ENCODE measurements at regions not wholly inside any gene's neighbourhood (a gene's known extent, or its start where the extent isn't known, plus 50 kb on each side); places are given as distances from the start of the nearest gene placed in this dataset.
"Not testable (repeated sequence)": the region's sequence is repeated elsewhere in the genome, so short reads cannot be mapped to it uniquely, and the experiment has no call there.

GRCh38 chr16:18204786-18205185 is 131.8 kb downstream of the NPIPA8 start:
- H3K4me1 ChIP-seq; H3K9me3 ChIP-seq; H3K27ac ChIP-seq; DNase-seq; intact Hi-C loops (cut with DNase I; ENCODE audit: low total_unique reads); H3K4me3 ChIP-seq; in situ Hi-C loops (cut with MboI; ENCODE audit: low pct_ligation_motif_present in 1 of 4, low pct_unique_long_range_greater_than_20kb in 1 of 4, low sequenced_read_pairs in 3 of 4); H3K36me3 ChIP-seq; H3K27me3 ChIP-seq: not testable (repeated sequence)
- WGBS, 2 donors (ENCODE audit: low coverage in 1 of 2) = no CpG with 5 or more reads among the region's 1 CpG

DNA sequence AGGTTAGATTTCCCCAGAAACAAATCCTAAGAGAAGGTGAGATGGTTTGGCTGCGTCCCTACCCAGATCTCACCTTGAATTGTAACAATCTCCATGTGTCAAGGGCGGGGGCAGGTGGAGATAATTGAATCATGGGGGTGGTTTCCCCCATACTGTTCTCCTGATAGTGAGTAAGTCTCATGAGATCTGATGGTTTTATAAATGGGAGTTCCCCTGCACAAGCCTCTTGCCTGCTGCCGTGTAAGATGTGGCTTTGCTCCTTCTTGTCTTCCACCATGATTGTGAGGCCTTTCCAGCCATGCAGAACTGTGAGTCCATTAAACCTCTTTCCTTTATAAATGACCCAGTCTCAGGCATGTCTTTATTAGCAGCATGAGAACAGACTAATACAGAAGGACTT is 132.2 kb downstream of the NPIPA8 start:
- H3K9me3 ChIP-seq; intact Hi-C loops (cut with DNase I; ENCODE audit: low total_unique reads); H3K27me3 ChIP-seq; in situ Hi-C loops (cut with MboI; ENCODE audit: low pct_ligation_motif_present in 1 of 4, low pct_unique_long_range_greater_than_20kb in 1 of 4, low sequenced_read_pairs in 3 of 4); H3K4me3 ChIP-seq; H3K36me3 ChIP-seq; H3K4me1 ChIP-seq; H3K27ac ChIP-seq; DNase-seq: not testable (repeated sequence)
- WGBS, 2 donors (ENCODE audit: low coverage in 1 of 2) = 84% methylated on average over 3 of the region's 3 CpGs; no CpG with 5 or more reads in 1 of the 2 donors

- intact Hi-C loops (cut with DNase I; ENCODE audit: low total_unique reads); H3K9me3 ChIP-seq; in situ Hi-C loops (cut with MboI; ENCODE audit: low pct_ligation_motif_present in 1 of 4, low pct_unique_long_range_greater_than_20kb in 1 of 4, low sequenced_read_pairs in 3 of 4); H3K36me3 ChIP-seq; H3K4me3 ChIP-seq; H3K4me1 ChIP-seq; H3K27ac ChIP-seq; DNase-seq; H3K27me3 ChIP-seq: not testable (repeated sequence)
- WGBS, 2 donors (ENCODE audit: low coverage in 1 of 2) = 83 to 100% methylated on average over 1 to 3 of the region's 3 CpGs
These were observed 135.0 kb downstream of the NPIPA8 start for GRCh38 chr16:18201511-18201910.

DNA sequence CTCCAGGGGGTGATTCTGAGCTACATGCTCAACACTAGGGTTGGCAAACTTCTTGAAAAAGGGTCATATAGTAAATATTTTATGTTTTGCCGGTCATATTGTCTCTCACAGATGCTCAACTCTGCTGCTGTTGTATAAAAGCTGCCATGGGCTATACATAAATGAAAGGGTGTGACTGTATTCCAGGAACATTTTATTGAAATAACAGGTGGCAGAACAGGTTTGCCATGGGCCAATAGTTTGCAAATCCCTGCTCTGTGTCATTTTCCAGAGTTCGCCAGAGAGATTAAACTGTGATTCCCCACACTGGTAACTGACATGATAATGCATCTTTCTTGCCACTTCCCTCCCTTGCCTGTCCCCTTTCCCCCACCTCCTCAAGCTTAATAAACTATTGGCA is 144.1 kb downstream of the NPIPA8 start:
- WGBS, 2 donors (ENCODE audit: low coverage in 1 of 2) = 64% methylated on average over 2 of the region's 2 CpGs; no CpG with 5 or more reads in 1 of the 2 donors
- H3K36me3 ChIP-seq; in situ Hi-C loops (cut with MboI; ENCODE audit: low pct_ligation_motif_present in 1 of 4, low pct_unique_long_range_greater_than_20kb in 1 of 4, low sequenced_read_pairs in 3 of 4); H3K27me3 ChIP-seq; DNase-seq; H3K4me1 ChIP-seq; H3K4me3 ChIP-seq; intact Hi-C loops (cut with DNase I; ENCODE audit: low total_unique reads); H3K27ac ChIP-seq; H3K9me3 ChIP-seq: not testable (repeated sequence)

DNA sequence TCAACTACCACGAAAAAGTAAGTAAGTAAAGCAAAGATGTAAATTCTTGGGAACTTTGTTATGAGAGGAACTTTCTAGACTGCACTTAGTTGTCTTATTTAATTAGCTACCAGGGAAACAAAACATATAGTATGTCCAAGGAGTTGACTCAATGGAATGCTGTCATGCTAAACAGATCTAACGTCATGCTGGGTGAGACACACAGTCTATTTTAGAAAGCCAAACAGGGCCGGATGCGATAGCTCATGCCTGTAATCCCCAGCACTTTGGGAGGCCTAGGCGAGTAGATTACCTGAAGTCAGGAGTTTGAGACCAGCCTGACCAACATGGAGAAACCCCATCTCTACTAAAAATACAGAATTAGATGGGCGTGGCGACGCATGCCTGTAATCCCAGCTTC is 146.4 kb downstream of the NPIPA8 start:
- 71% methylated on average over 1 of the region's 8 CpGs; no CpG with 5 or more reads in 1 of the 2 donors for WGBS, 2 donors (ENCODE audit: low coverage in 1 of 2)
- intact Hi-C loops (cut with DNase I; ENCODE audit: low total_unique reads); H3K27me3 ChIP-seq; H3K36me3 ChIP-seq; DNase-seq; H3K9me3 ChIP-seq; H3K4me3 ChIP-seq; H3K4me1 ChIP-seq; in situ Hi-C loops (cut with MboI; ENCODE audit: low pct_ligation_motif_present in 1 of 4, low pct_unique_long_range_greater_than_20kb in 1 of 4, low sequenced_read_pairs in 3 of 4); H3K27ac ChIP-seq: not testable (repeated sequence)

GRCh38 chr16:18184755-18185154 is 151.8 kb downstream of the NPIPA8 start:
- H3K4me3 ChIP-seq; DNase-seq; H3K27ac ChIP-seq; H3K36me3 ChIP-seq; intact Hi-C loops (cut with DNase I; ENCODE audit: low total_unique reads); in situ Hi-C loops (cut with MboI; ENCODE audit: low pct_ligation_motif_present in 1 of 4, low pct_unique_long_range_greater_than_20kb in 1 of 4, low sequenced_read_pairs in 3 of 4); H3K9me3 ChIP-seq; H3K27me3 ChIP-seq; H3K4me1 ChIP-seq: not testable (repeated sequence)
- WGBS, 2 donors (ENCODE audit: low coverage in 1 of 2) = no CpG with 5 or more reads among the region's 15 CpGs

DNA sequence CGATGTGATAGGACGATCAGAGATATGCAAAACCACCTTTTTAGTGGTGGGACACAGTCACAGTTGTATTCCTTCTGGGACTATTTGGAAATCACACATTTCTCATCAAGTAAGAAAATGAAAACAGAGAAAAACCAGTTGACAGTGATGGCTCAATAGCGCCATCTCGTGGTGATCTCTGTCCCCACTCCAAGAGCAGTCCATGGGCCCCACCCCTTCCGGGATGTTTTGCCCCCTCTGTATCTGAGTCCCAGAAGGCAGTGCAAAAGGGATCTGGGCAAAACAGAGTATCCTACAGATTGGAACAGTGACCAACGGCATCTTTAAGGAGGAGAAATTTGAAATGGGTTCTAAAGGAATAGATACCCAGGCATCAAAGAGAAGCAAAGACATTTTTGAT is 155.5 kb downstream of the NPIPA8 start:
- H3K36me3 ChIP-seq; H3K27me3 ChIP-seq; H3K4me1 ChIP-seq; H3K9me3 ChIP-seq; H3K27ac ChIP-seq; in situ Hi-C loops (cut with MboI; ENCODE audit: low pct_ligation_motif_present in 1 of 4, low pct_unique_long_range_greater_than_20kb in 1 of 4, low sequenced_read_pairs in 3 of 4); H3K4me3 ChIP-seq; DNase-seq; intact Hi-C loops (cut with DNase I; ENCODE audit: low total_unique reads): not testable (repeated sequence)
- 44 to 86% methylated on average over 2 to 4 of the region's 6 CpGs for WGBS, 2 donors (ENCODE audit: low coverage in 1 of 2)
- peak in 1 of 5 experiments; percentile 16 for TF ChIP-seq CTCF (IDR thresholded peaks at IDR 0.05)

GRCh38 chr16:18173945-18174497 is 162.5 kb downstream of the NPIPA8 start:
- H3K36me3 ChIP-seq; H3K4me1 ChIP-seq; H3K27ac ChIP-seq; intact Hi-C loops (cut with DNase I; ENCODE audit: low total_unique reads); H3K9me3 ChIP-seq; H3K4me3 ChIP-seq; H3K27me3 ChIP-seq; in situ Hi-C loops (cut with MboI; ENCODE audit: low pct_ligation_motif_present in 1 of 4, low pct_unique_long_range_greater_than_20kb in 1 of 4, low sequenced_read_pairs in 3 of 4); DNase-seq: not testable (repeated sequence)
- WGBS, 2 donors (ENCODE audit: low coverage in 1 of 2) = 41 to 58% methylated on average over 2 of the region's 2 CpGs

DNA sequence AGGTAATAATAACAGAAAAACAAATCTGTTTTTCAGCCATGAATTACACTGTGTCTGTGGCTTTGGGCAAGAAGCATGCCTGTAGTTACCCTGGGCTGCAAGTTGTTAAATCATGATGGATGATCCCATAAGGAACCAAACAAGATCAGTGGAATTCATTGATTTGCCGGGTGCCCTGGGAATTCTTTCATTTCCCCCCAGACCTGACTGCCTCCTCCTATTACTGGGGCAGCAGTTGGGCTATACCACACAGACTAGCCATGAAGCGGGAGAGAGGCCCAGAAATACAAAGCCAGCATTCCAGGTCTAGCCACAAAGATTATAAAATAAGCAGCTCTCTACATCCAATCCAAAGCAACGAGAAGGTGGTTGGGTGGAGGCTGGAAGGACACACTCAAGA is 174.2 kb downstream of the NPIPA8 start:
- H3K27me3 ChIP-seq; in situ Hi-C loops (cut with MboI; ENCODE audit: low pct_ligation_motif_present in 1 of 4, low pct_unique_long_range_greater_than_20kb in 1 of 4, low sequenced_read_pairs in 3 of 4); H3K9me3 ChIP-seq; H3K27ac ChIP-seq; H3K4me1 ChIP-seq; DNase-seq; H3K36me3 ChIP-seq; intact Hi-C loops (cut with DNase I; ENCODE audit: low total_unique reads); H3K4me3 ChIP-seq: not testable (repeated sequence)
- WGBS, 2 donors (ENCODE audit: low coverage in 1 of 2) = 67 to 75% methylated on average over 2 to 3 of the region's 3 CpGs

DNA sequence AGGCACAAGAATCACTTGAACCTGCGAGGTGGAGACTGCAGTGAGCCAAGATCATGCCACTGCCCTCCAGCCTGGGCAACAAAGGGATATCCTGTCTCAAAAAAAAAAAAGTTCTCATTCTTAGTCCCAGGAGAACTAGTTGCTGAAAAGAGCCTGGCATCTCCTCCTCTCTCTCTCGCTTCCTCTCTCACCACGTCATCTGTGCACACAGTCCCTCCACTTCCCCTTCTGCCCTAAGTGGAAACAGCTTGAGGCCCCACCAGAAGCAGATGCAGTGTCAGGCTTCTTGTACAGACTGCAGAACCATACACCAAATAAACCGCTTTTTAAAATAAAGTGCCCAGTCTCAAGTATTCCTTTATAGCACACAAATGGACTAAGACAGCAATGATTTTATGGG is 175.3 kb downstream of the NPIPA8 start:
- 69 to 100% methylated on average over 1 to 4 of the region's 4 CpGs for WGBS, 2 donors (ENCODE audit: low coverage in 1 of 2)

More for the DNA sequence above, 175.3 kb downstream of the NPIPA8 start:
- H3K4me1 ChIP-seq; H3K36me3 ChIP-seq; DNase-seq; H3K9me3 ChIP-seq; H3K27me3 ChIP-seq; in situ Hi-C loops (cut with MboI; ENCODE audit: low pct_ligation_motif_present in 1 of 4, low pct_unique_long_range_greater_than_20kb in 1 of 4, low sequenced_read_pairs in 3 of 4); intact Hi-C loops (cut with DNase I; ENCODE audit: low total_unique reads); H3K4me3 ChIP-seq; H3K27ac ChIP-seq: not testable (repeated sequence)
